Neuronal stem cell (in vitro differentiated cells): ENCODE measurements at regions not wholly inside any gene's neighbourhood (a gene's known extent, or its start where the extent isn't known, plus 50 kb on each side); places are given as distances from the start of the nearest gene placed in this dataset.

Source experiments
- DNase-seq: peaks from one replicate; pipeline ENCODE4 v3.0.0-alpha.2; 2013; ENCODE audit warnings: low spot score
- H2AFZ ChIP-seq: one replicate; pipeline ENCODE4 v1.6.1; 2013; ENCODE audit warnings: mild to moderate bottlenecking, low read length, inconsistent platforms
- H2AK5ac ChIP-seq: 2 replicates; pipeline ENCODE4 v1.6.1; 2013; ENCODE audit warnings: low read depth, mild to moderate bottlenecking, inconsistent platforms, low read length, moderate library complexity, mixed read lengths
- H2BK120ac ChIP-seq: 2 replicates; pipeline ENCODE4 v1.6.1; 2013; ENCODE audit warnings: low read depth, mild to moderate bottlenecking, inconsistent platforms, low read length, moderate library complexity, mixed read lengths
- H2BK12ac ChIP-seq: one replicate; pipeline ENCODE4 v1.6.1; 2013; ENCODE audit warnings: low read length, inconsistent platforms
- H2BK15ac ChIP-seq: 2 replicates; pipeline ENCODE4 v1.6.1; 2013; ENCODE audit warnings: mild to moderate bottlenecking, low read length, inconsistent platforms, mixed read lengths
- H2BK5ac ChIP-seq: one replicate; pipeline ENCODE4 v1.6.1; 2013; ENCODE audit warnings: inconsistent platforms, mild to moderate bottlenecking, low read length, moderate library complexity
- H3K14ac ChIP-seq: one replicate; pipeline ENCODE4 v1.6.1; 2013; ENCODE audit warnings: low read length, inconsistent platforms
- H3K18ac ChIP-seq: 2 replicates; pipeline ENCODE4 v1.6.1; 2013; ENCODE audit warnings: low read length, inconsistent platforms
- H3K23ac ChIP-seq: 2 replicates; pipeline ENCODE4 v1.6.1; 2013; ENCODE audit warnings: low read depth, mild to moderate bottlenecking, mixed read lengths, low read length, inconsistent platforms; ENCODE audit not compliant: poor library complexity
- H3K27ac ChIP-seq: replicated peaks from 3 replicates; pipeline ENCODE4 v1.5.1; 2013; ENCODE audit warnings: low read length, inconsistent platforms
- H3K27me3 ChIP-seq, 3 experiments: 2 replicates each; pipeline ENCODE4 v1.6.1; 2013; ENCODE audit warnings: low read length in 3 of 3, mild to moderate bottlenecking in 2 of 3, inconsistent platforms in 1 of 3, low read depth in 1 of 3, mixed read lengths in 1 of 3, moderate library complexity in 1 of 3; ENCODE audit not compliant: control insufficient read depth in 3 of 3, insufficient read depth in 3 of 3
- H3K36me3 ChIP-seq, 2 donors: replicated peaks in 1 of 2; 2 replicates each; pipeline ENCODE4 v1.6.1; 2013; ENCODE audit warnings: low read length in 2 of 2; ENCODE audit not compliant: control insufficient read depth in 2 of 2, insufficient read depth in 2 of 2
- H3K4ac ChIP-seq: 2 replicates; pipeline ENCODE4 v1.6.1; 2013; ENCODE audit warnings: inconsistent platforms, mild to moderate bottlenecking, low read length, moderate library complexity
- H3K4me1 ChIP-seq, 2 donors: 1 replicate in 1 of 2; 2 replicates in 1 of 2; pipeline ENCODE4 v1.6.1; 2013; ENCODE audit warnings: low read length in 2 of 2, low read depth in 1 of 2; ENCODE audit not compliant: control insufficient read depth in 2 of 2, insufficient read depth in 1 of 2
- H3K4me2 ChIP-seq: one replicate; pipeline ENCODE4 v1.6.1; 2013; ENCODE audit warnings: mild to moderate bottlenecking, low read length, inconsistent platforms; ENCODE audit not compliant: insufficient read depth, poor library complexity, severe bottlenecking
- H3K4me3 ChIP-seq, 2 donors: 2 replicates each; pipeline ENCODE4 v1.5.1; 2013; ENCODE audit warnings: low read length in 2 of 2, mild to moderate bottlenecking in 2 of 2, inconsistent platforms in 1 of 2, moderate library complexity in 1 of 2
- H3K79me1 ChIP-seq: one replicate; pipeline ENCODE4 v1.6.1; 2013; ENCODE audit warnings: low read depth, mild to moderate bottlenecking, inconsistent platforms, low read length, moderate library complexity
- H3K9ac ChIP-seq: one replicate; pipeline ENCODE4 v1.6.1; 2013; ENCODE audit warnings: mild to moderate bottlenecking, low read depth, low read length, inconsistent platforms; ENCODE audit not compliant: poor library complexity
- H3K9me3 ChIP-seq, 2 donors: replicated peaks in 1 of 2; 2 replicates each; pipeline versions ENCODE3 to v1.6.1; 2013; ENCODE audit warnings: low read length in 2 of 2, mild to moderate bottlenecking in 2 of 2, inconsistent platforms in 1 of 2, low read depth in 1 of 2, mixed read lengths in 1 of 2, moderate library complexity in 1 of 2; ENCODE audit not compliant: control insufficient read depth in 2 of 2, insufficient read depth in 1 of 2
- H4K8ac ChIP-seq: one replicate; pipeline ENCODE4 v1.6.1; 2013; ENCODE audit warnings: low read depth, mild to moderate bottlenecking, inconsistent platforms, low read length, moderate library complexity
- H4K91ac ChIP-seq: one replicate; pipeline ENCODE4 v1.6.1; 2013; ENCODE audit warnings: low read length, low read depth, mild to moderate bottlenecking, inconsistent platforms; ENCODE audit not compliant: poor library complexity
- WGBS, 2 donors: extraction: QIAGEN DNeasy Blood & Tissue Kit; methylation state at CpG; one replicate each; pipeline ENCODE4 v1.1.7; 2013; ENCODE audit warnings: missing lambda C conversion rate in 2 of 2, mixed read lengths in 1 of 2; ENCODE audit not compliant: insufficient read length in 2 of 2, insufficient replicate concordance in 1 of 2; ENCODE audit errors: extremely low coverage in 2 of 2; 5-methylcytosine and 5-hydroxymethylcytosine counted together

GRCh38 chr4:169859366-169860216 is 101.8 kb upstream of the HPF1 start:
- no peak for DNase-seq
- H2BK12ac ChIP-seq, result no peak overlapping the region
- no peak overlapping the region for H2AFZ ChIP-seq
- no peak overlapping the region for H3K14ac ChIP-seq
- H3K23ac ChIP-seq, result no peak overlapping the region
- H3K27me3 ChIP-seq, result no peaks in the 10 kb centered on the region
- no peak overlapping the region for H2BK5ac ChIP-seq
- H4K8ac ChIP-seq, result no peak overlapping the region
- no peak overlapping the region for H4K91ac ChIP-seq
- H3K4me1 ChIP-seq, result peaks cover 0 to 4% of the 10 kb centered on the region in 2 donors
- H3K9me3 ChIP-seq, result no peaks in the 10 kb centered on the region
- no peak overlapping the region for H3K27ac ChIP-seq
- WGBS, 2 donors, result no CpG with 5 or more reads among the region's 14 CpGs
- no peak overlapping the region for H3K4me2 ChIP-seq
- H2BK120ac ChIP-seq, result no peak overlapping the region
- H3K9ac ChIP-seq, result no peak overlapping the region
- no peaks in the 10 kb centered on the region for H3K79me1 ChIP-seq
- no peaks in the 10 kb centered on the region for H3K36me3 ChIP-seq
- H3K4me3 ChIP-seq, result no peak overlapping the region
- H2BK15ac ChIP-seq, result no peak overlapping the region
- H3K4ac ChIP-seq, result no peak overlapping the region
- H3K18ac ChIP-seq, result peak overlapping the region; percentile 7
- peak overlapping the region; percentile 1 for H2AK5ac ChIP-seq

- Histone ChIP-seq H3K4me2 (no peak overlapping the region), H3K14ac (no peak overlapping the region), H3K9ac (no peak overlapping the region), H2BK15ac (no peak overlapping the region), H3K18ac (no peak overlapping the region), H2BK12ac (no peak overlapping the region), H2AFZ (no peak overlapping the region), H3K23ac (no peak overlapping the region), H3K4ac (no peak overlapping the region), H2AK5ac (no peak overlapping the region), H3K4me1 (no peaks in the 10 kb centered on the region), H2BK120ac (no peak overlapping the region), H3K27ac (no peak overlapping the region), H4K8ac (no peak overlapping the region), H4K91ac (no peak overlapping the region), H3K36me3 (no peaks in the 10 kb centered on the region), H3K9me3 (no peaks in the 10 kb centered on the region), H2BK5ac (no peak overlapping the region), H3K27me3 (peaks cover 0 to 3% (median 0%) of the 10 kb centered on the region in 3 experiments), H3K4me3 (no peak overlapping the region), H3K79me1 (no peaks in the 10 kb centered on the region)
- no peak for DNase-seq
- no CpG with 5 or more reads among the region's 3 CpGs for WGBS, 2 donors
These were observed 96.3 kb upstream of the HPF1 start for GRCh38 chr4:169854090-169854489.

GRCh38 chr4:169852481-169852880 is 94.7 kb upstream of the HPF1 start:
- Histone ChIP-seq H3K27ac (no peak overlapping the region), H3K9me3 (no peaks in the 10 kb centered on the region), H4K91ac (no peak overlapping the region), H3K4me1 (no peaks in the 10 kb centered on the region), H2BK15ac (no peak overlapping the region), H3K4me2 (no peak overlapping the region), H3K9ac (no peak overlapping the region), H2BK5ac (no peak overlapping the region), H3K4me3 (no peak overlapping the region), H4K8ac (no peak overlapping the region), H2AFZ (no peak overlapping the region), H3K4ac (no peak overlapping the region), H2AK5ac (no peak overlapping the region), H3K14ac (no peak overlapping the region), H2BK120ac (no peak overlapping the region), H3K79me1 (no peaks in the 10 kb centered on the region), H3K18ac (no peak overlapping the region), H3K36me3 (no peaks in the 10 kb centered on the region), H3K27me3 (peaks cover 0 to 3% (median 0%) of the 10 kb centered on the region in 3 experiments), H2BK12ac (no peak overlapping the region), H3K23ac (no peak overlapping the region)
- no peak for DNase-seq

GRCh38 chr4:169851750-169852149 is 94.0 kb upstream of the HPF1 start:
- Histone ChIP-seq H3K79me1 (no peaks in the 10 kb centered on the region), H3K4me1 (no peaks in the 10 kb centered on the region), H2BK12ac (no peak overlapping the region), H3K4ac (no peak overlapping the region), H3K9ac (no peak overlapping the region), H4K8ac (no peak overlapping the region), H4K91ac (no peak overlapping the region), H3K4me2 (no peak overlapping the region), H3K27me3 (peaks cover 0 to 3% (median 0%) of the 10 kb centered on the region in 3 experiments), H2AK5ac (no peak overlapping the region), H3K4me3 (no peak overlapping the region), H2AFZ (no peak overlapping the region), H3K27ac (no peak overlapping the region), H2BK120ac (no peak overlapping the region), H3K14ac (no peak overlapping the region), H2BK5ac (no peak overlapping the region), H3K18ac (no peak overlapping the region), H3K9me3 (no peaks in the 10 kb centered on the region), H3K36me3 (no peaks in the 10 kb centered on the region), H3K23ac (no peak overlapping the region), H2BK15ac (no peak overlapping the region)
- WGBS, 2 donors, result no CpG with 5 or more reads among the region's 3 CpGs
- DNase-seq, result no peak
